Spleen (tissue), 3 donors: ENCODE measurements at regions not wholly inside any gene's neighbourhood (a gene's known extent, or its start where the extent isn't known, plus 50 kb on each side); places are given as distances from the start of the nearest gene placed in this dataset.

Experiments used
- POLR2A ChIP-seq, 3 donors: fragments of 450-650 bp; IDR thresholded peaks; one replicate each; pipeline ENCODE4 v1.5.1; 2017; ENCODE audit warnings: antibody characterized with exemption in 3 of 3, mild to moderate bottlenecking in 1 of 3
- POLR2AphosphoS5 ChIP-seq, 3 donors: sonication (generic); formaldehyde crosslinking; IDR thresholded peaks; one replicate each; pipeline ENCODE4 v1.5.1; 2017; ENCODE audit warnings: antibody characterized with exemption in 3 of 3

- no peak for TF ChIP-seq POLR2AphosphoS5 (IDR thresholded peaks at IDR 0.05)
- no peak for TF ChIP-seq POLR2A (IDR thresholded peaks at IDR 0.05)
Observed at GRCh38 chr6:48615041-48615440, 504.0 kb upstream of the PTCHD4 start.
